Stimulated activated CD4-positive, alpha-beta T cell treated with anti-CD3 and anti-CD28 coated beads, Interleukin-1b, Interleukin-23, amount 100 ng/mL, for 24 hours (primary cell): ENCODE measurements at regions not wholly inside any gene's neighbourhood (a gene's known extent, or its start where the extent isn't known, plus 50 kb on each side); places are given as distances from the start of the nearest gene placed in this dataset.

Source experiments
- DNase-seq, 4 experiments: peaks; one replicate each; pipeline ENCODE4 v3.0.0-alpha.2; 2020; ENCODE audit warnings: low read depth in 4 of 4, low spot score in 1 of 4

- no peak for DNase-seq
Observed at GRCh38 chr5:62684310-62684709, 105.7 kb downstream of the LRRC70 start.

- no peak for DNase-seq
Observed at GRCh38 chr5:62682059-62682458, 103.4 kb downstream of the LRRC70 start.

- DNase-seq = no peak
Observed at GRCh38 chr5:62681117-62681850, 102.7 kb downstream of the LRRC70 start.

- DNase-seq = no peak
Observed at GRCh38 chr5:62680121-62680520, 101.5 kb downstream of the LRRC70 start.
